ENCODE measurements at regions not wholly inside any gene's neighbourhood (a gene's known extent, or its start where the extent isn't known, plus 50 kb on each side); places are given as distances from the start of the nearest gene placed in this dataset.

- TF ChIP-seq SP2 (IDR thresholded peaks at IDR 0.05; ENCODE audit: low read length) (no peak), YY1 (IDR thresholded peaks at IDR 0.05; ENCODE audit: low read depth, low read length) (no peak), TAF1 (IDR thresholded peaks at IDR 0.05; ENCODE audit: low read depth, low read length) (no peak), POLR2AphosphoS5 (IDR thresholded peaks at IDR 0.05; ENCODE audit: low read depth, low read length) (no peak), GTF2F1 (IDR thresholded peaks at IDR 0.05; ENCODE audit: borderline replicate concordance, low read depth, low read length) (no peak), CTCF (IDR thresholded peaks at IDR 0.05; ENCODE audit: control extremely low read depth in 1 of 3, insufficient read depth in 1 of 3, low read depth in 1 of 3, low read length in 3 of 3) (no peak)
- TF ChIP-seq, protein P1, sequence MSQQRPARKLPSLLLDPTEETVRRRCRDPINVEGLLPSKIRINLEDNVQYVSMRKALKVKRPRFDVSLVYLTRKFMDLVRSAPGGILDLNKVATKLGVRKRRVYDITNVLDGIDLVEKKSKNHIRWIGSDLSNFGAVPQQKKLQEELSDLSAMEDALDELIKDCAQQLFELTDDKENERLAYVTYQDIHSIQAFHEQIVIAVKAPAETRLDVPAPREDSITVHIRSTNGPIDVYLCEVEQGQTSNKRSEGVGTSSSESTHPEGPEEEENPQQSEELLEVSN (IDR thresholded peaks at IDR 0.05) = no peak
These were observed 1941.1 kb downstream of the PCDH7 start for GRCh38 chr4:32661229-32661628.
